Neural progenitor cell (in vitro differentiated cells): ENCODE measurements at regions not wholly inside any gene's neighbourhood (a gene's known extent, or its start where the extent isn't known, plus 50 kb on each side); places are given as distances from the start of the nearest gene placed in this dataset.

Source experiments
- DNase-seq: peaks from one replicate; pipeline ENCODE4 v3.0.0-alpha.2; 2016; ENCODE audit warnings: low spot score
- H2AFZ ChIP-seq: fragments of 200-600 bp; sonication (generic); replicated peaks from 2 replicates; pipeline ENCODE4 v1.6.1; 2016; ENCODE audit warnings: antibody characterized with exemption
- H3F3A ChIP-seq: fragments of 200-600 bp; sonication (generic); 2 replicates; pipeline ENCODE4 v1.6.1; 2016; ENCODE audit warnings: antibody characterized with exemption, low read depth
- H3K27ac ChIP-seq: fragments of 200-600 bp; sonication (generic); 2 replicates; pipeline ENCODE4 v1.5.1; 2016; ENCODE audit warnings: mild to moderate bottlenecking
- H3K27me3 ChIP-seq: fragments of 200-600 bp; sonication (generic); 2 replicates; pipeline ENCODE4 v1.6.1; 2016; ENCODE audit warnings: mild to moderate bottlenecking, moderate library complexity
- H3K36me3 ChIP-seq: fragments of 200-600 bp; sonication (generic); 2 replicates; pipeline ENCODE4 v1.5.1; 2016
- H3K4me1 ChIP-seq: fragments of 200-600 bp; sonication (generic); 2 replicates; pipeline ENCODE4 v1.6.1; 2016; ENCODE audit warnings: mixed run types
- H3K4me2 ChIP-seq: fragments of 200-600 bp; sonication (generic); 2 replicates; pipeline ENCODE4 v1.6.1; 2016
- H3K4me3 ChIP-seq: fragments of 200-600 bp; sonication (generic); 2 replicates; pipeline ENCODE4 v1.5.1; 2016
- H3K79me2 ChIP-seq: fragments of 200-600 bp; sonication (generic); 2 replicates; pipeline ENCODE4 v1.6.1; 2016; ENCODE audit warnings: low read depth
- H3K9ac ChIP-seq: fragments of 200-600 bp; sonication (generic); 2 replicates; pipeline ENCODE4 v1.6.1; 2016
- H3K9me3 ChIP-seq: fragments of 200-600 bp; sonication (generic); 2 replicates; pipeline ENCODE4 v1.5.1; 2016; ENCODE audit warnings: low read depth
- H4K20me1 ChIP-seq: fragments of 200-600 bp; sonication (generic); 2 replicates; pipeline ENCODE4 v1.6.1; 2016; ENCODE audit warnings: low read depth
- H3K27ac Mint-ChIP-seq: 3 replicates; pipeline ENCODE4 v1.8.0; 2021; ENCODE audit warnings: mixed read lengths
- H3K27me3 Mint-ChIP-seq: 2 replicates; pipeline ENCODE4 v1.8.0; 2022; ENCODE audit warnings: low read depth, mild to moderate bottlenecking, inconsistent platforms, moderate library complexity, mixed read lengths; ENCODE audit not compliant: insufficient read depth
- H3K36me3 Mint-ChIP-seq: 3 replicates; pipeline ENCODE4 v1.8.0; 2021; ENCODE audit warnings: mixed read lengths
- H3K4me1 Mint-ChIP-seq: 3 replicates; pipeline ENCODE4 v1.8.0; 2021; ENCODE audit warnings: mixed read lengths
- H3K4me3 Mint-ChIP-seq: 3 replicates; pipeline ENCODE4 v1.8.0; 2021; ENCODE audit warnings: mild to moderate bottlenecking, moderate library complexity, mixed read lengths
- H3K9me3 Mint-ChIP-seq: 3 replicates; pipeline ENCODE4 v1.8.0; 2020; ENCODE audit warnings: mixed read lengths
- EZH2 ChIP-seq: fragments of 200-600 bp; sonication (generic); IDR thresholded peaks from 2 replicates; pipeline ENCODE4 v1.6.1; 2017; ENCODE audit warnings: antibody characterized with exemption, mild to moderate bottlenecking, moderate library complexity
- EZH2phosphoT487 ChIP-seq: fragments of 200-600 bp; sonication (generic); IDR thresholded peaks from 2 replicates; pipeline ENCODE4 v1.6.1; 2017; ENCODE audit warnings: antibody characterized with exemption
- TF ChIP-seq, protein P1 (sequence below): fragments of 200-600 bp; sonication (generic); IDR thresholded peaks from 2 replicates; pipeline ENCODE4 v1.5.1; 2017; ENCODE audit warnings: antibody characterized with exemption, mild to moderate bottlenecking

DNA sequence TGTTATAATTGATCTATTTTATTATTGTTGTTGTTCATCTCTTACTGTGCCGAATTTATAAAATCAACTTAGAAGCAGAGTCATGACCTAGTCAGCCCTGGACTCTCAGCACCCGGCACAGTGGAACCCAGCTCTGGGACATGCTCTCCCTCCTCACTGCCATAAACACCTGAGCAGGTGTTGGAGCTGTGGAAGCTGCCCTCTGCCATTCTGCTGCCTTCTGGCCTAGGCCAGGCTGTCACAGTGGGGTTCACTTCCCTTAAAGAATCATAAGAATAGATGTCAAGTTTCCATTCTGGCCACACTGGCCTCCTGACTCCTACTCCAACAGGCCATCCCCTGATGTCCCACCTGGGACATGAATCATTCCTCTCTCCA lies 192.2 kb downstream of the ZFP36L2 start:
- no peak for TF ChIP-seq EZH2
- TF ChIP-seq, protein P1, sequence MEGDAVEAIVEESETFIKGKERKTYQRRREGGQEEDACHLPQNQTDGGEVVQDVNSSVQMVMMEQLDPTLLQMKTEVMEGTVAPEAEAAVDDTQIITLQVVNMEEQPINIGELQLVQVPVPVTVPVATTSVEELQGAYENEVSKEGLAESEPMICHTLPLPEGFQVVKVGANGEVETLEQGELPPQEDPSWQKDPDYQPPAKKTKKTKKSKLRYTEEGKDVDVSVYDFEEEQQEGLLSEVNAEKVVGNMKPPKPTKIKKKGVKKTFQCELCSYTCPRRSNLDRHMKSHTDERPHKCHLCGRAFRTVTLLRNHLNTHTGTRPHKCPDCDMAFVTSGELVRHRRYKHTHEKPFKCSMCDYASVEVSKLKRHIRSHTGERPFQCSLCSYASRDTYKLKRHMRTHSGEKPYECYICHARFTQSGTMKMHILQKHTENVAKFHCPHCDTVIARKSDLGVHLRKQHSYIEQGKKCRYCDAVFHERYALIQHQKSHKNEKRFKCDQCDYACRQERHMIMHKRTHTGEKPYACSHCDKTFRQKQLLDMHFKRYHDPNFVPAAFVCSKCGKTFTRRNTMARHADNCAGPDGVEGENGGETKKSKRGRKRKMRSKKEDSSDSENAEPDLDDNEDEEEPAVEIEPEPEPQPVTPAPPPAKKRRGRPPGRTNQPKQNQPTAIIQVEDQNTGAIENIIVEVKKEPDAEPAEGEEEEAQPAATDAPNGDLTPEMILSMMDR, result no peak
- no peak for TF ChIP-seq EZH2phosphoT487
- Histone ChIP-seq H3K9ac (no peak overlapping the region), H3K27ac (no peak overlapping the region), H3K79me2 (no peaks in the 10 kb centered on the region), H3K4me2 (no peak overlapping the region), H3K4me3 (no peak overlapping the region), H4K20me1 (no peaks in the 10 kb centered on the region), H2AFZ (no peak overlapping the region), H3K27me3 (no peaks in the 10 kb centered on the region), H3K4me1 (peaks cover 5% of the 10 kb centered on the region), H3K36me3 (no peaks in the 10 kb centered on the region), H3F3A (no peaks in the 10 kb centered on the region), H3K9me3 (no peaks in the 10 kb centered on the region)
- Mint-ChIP-seq H3K27ac (no peak overlapping the region), H3K9me3 (peaks cover 4% of the 10 kb centered on the region), H3K27me3 (peaks cover 15% of the 10 kb centered on the region), H3K36me3 (no peaks in the 10 kb centered on the region), H3K4me3 (no peak overlapping the region), H3K4me1 (peaks cover 9% of the 10 kb centered on the region)
- no peak for DNase-seq

DNA sequence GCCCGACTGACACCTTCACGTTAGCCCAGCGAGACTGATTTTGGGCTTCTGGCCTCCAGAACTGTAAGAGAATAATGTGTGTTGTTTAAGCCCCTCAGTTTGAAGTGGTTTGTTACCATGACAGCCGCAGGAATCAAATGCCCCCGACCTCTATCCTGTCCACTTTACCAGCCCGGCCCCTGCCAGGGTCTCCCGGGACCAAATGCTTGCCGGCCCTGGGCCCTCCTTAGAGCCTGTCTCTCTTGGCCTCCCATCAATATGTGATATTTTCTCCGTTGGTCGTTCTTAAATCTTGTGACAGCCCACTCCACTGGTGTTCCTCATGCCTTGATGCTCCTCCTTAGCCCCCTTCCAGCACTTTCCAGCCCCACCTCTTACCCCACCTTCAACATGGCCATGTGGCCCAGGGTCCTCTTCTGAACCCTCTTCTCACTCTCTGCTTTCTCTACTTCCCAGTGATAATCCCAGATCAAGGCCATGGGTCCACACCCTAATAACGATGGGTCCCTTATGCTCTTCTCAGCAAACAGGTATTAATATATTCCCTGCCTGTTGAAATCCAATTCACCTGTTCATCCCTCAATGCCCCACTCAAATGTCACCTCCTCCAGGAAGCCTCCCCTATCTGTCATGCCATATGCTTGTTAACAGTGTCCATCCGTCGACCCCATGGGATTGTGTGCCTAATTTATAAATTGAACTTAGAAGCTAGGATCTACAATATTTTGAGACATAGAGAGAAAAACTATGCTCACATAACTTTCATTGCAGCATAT lies 192.8 kb downstream of the ZFP36L2 start:
- Mint-ChIP-seq H3K4me1 (peaks cover 9% of the 10 kb centered on the region), H3K27ac (peak overlapping the region; percentile 8), H3K4me3 (no peak overlapping the region), H3K27me3 (peaks cover 20% of the 10 kb centered on the region), H3K9me3 (peaks cover 4% of the 10 kb centered on the region), H3K36me3 (no peaks in the 10 kb centered on the region)
- H3K9ac ChIP-seq, result no peak overlapping the region
- peaks cover 5% of the 10 kb centered on the region for H3K4me1 ChIP-seq
- H4K20me1 ChIP-seq, result no peaks in the 10 kb centered on the region
- H3F3A ChIP-seq, result no peaks in the 10 kb centered on the region
- DNase-seq, result no peak
- no peak overlapping the region for H2AFZ ChIP-seq
- no peak overlapping the region for H3K4me2 ChIP-seq
- TF ChIP-seq, protein P1, result no peak
- TF ChIP-seq EZH2phosphoT487, result no peak
- TF ChIP-seq EZH2, result no peak
- H3K79me2 ChIP-seq, result no peaks in the 10 kb centered on the region
- no peak overlapping the region for H3K27ac ChIP-seq
- H3K27me3 ChIP-seq, result no peaks in the 10 kb centered on the region
- no peak overlapping the region for H3K4me3 ChIP-seq
- no peaks in the 10 kb centered on the region for H3K36me3 ChIP-seq
- H3K9me3 ChIP-seq, result no peaks in the 10 kb centered on the region

DNA sequence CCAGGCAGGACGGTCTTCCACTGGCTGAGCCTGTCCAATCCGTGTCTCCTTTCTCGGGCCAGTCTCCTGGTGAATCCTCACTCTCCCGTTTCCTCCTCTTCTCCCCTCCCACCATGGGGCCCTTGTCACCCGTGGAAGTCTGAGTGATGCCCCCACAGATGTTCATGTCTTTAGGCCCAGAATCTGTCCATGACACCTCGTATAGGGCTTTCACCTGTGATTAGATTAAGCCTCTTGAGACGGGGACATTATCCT lies 193.5 kb downstream of the ZFP36L2 start:
- Mint-ChIP-seq H3K4me3 (no peak overlapping the region), H3K27ac (no peak overlapping the region), H3K9me3 (peaks cover 4% of the 10 kb centered on the region), H3K36me3 (no peaks in the 10 kb centered on the region), H3K4me1 (peaks cover 2% of the 10 kb centered on the region), H3K27me3 (peaks cover 20% of the 10 kb centered on the region)
- H3K4me1 ChIP-seq, result peaks cover 5% of the 10 kb centered on the region
- no peaks in the 10 kb centered on the region for H4K20me1 ChIP-seq
- no peaks in the 10 kb centered on the region for H3K9me3 ChIP-seq
- H3K27me3 ChIP-seq, result no peaks in the 10 kb centered on the region
- H3K4me3 ChIP-seq, result no peak overlapping the region
- no peak overlapping the region for H3K9ac ChIP-seq
- no peaks in the 10 kb centered on the region for H3F3A ChIP-seq
- no peak overlapping the region for H2AFZ ChIP-seq
- no peaks in the 10 kb centered on the region for H3K79me2 ChIP-seq
- DNase-seq, result no peak
- no peaks in the 10 kb centered on the region for H3K36me3 ChIP-seq
- no peak overlapping the region for H3K4me2 ChIP-seq
- no peak for TF ChIP-seq EZH2
- TF ChIP-seq, protein P1, result no peak
- no peak for TF ChIP-seq EZH2phosphoT487
- no peak overlapping the region for H3K27ac ChIP-seq
